ENCODE measurements at regions not wholly inside any gene's neighbourhood (a gene's known extent, or its start where the extent isn't known, plus 50 kb on each side); places are given as distances from the start of the nearest gene placed in this dataset.

- TF ChIP-seq EP300 (IDR thresholded peaks at IDR 0.05; ENCODE audit: borderline replicate concordance in 1 of 2, low read depth in 1 of 2, low read length in 1 of 2) (peak in 1 of 2 experiments; percentile 90; a peak in 2 of 4 replicates), SMC3 (IDR thresholded peaks at IDR 0.05; ENCODE audit: low read depth, low read length) (no peak), NRF1 (IDR thresholded peaks at IDR 0.05; ENCODE audit: low read depth, low read length) (no peak), SIN3A (IDR thresholded peaks at IDR 0.05; ENCODE audit: borderline replicate concordance, low read depth, low read length) (no peak), RAD21 (IDR thresholded peaks at IDR 0.05; ENCODE audit: low read length) (peak; percentile 11; the same call in 1 of the 2 replicates), RCOR1 (IDR thresholded peaks at IDR 0.05; ENCODE audit: low read length) (peak; percentile 96), POLR2AphosphoS5 (IDR thresholded peaks at IDR 0.05; ENCODE audit: low read depth, low read length) (0 out of 2 replicates have a peak, but pooled peaks have one; percentile 21), IRF3 (IDR thresholded peaks at IDR 0.05; ENCODE audit: low read depth, low read length) (no peak), FOSL2 (IDR thresholded peaks at IDR 0.05; ENCODE audit: borderline replicate concordance, low read depth) (no peak)
These were observed 228.4 kb downstream of the CMPK2 start (continued) for GRCh38 chr2:6637330-6637729.

GRCh38 chr2:6639929-6640620 is 225.6 kb downstream of the CMPK2 start:
- Histone ChIP-seq H3K4me3 (ENCODE audit: low read depth in 2 of 2, low read length in 1 of 2) (no peak overlapping the region), H3K36me3 (replicated peaks in 1 of 2; ENCODE audit: control insufficient read depth in 1 of 2, insufficient read depth in 2 of 2, low read length in 1 of 2) (no peaks in the 10 kb centered on the region), H2AFZ (ENCODE audit: low read depth) (no peak overlapping the region), H3K27me3 (ENCODE audit: insufficient read depth) (no peaks in the 10 kb centered on the region), H3K4me1 (ENCODE audit: control insufficient read depth in 1 of 2, insufficient read depth in 2 of 2, low read depth in 1 of 2, low read length in 1 of 2) (peaks cover 0 to 20% of the 10 kb centered on the region in 2 experiments; a peak in 3 of 4 replicates), H3K27ac (ENCODE audit: low read depth in 2 of 2, low read length in 1 of 2) (no peak overlapping the region), H3F3A (replicated peaks; ENCODE audit: insufficient read depth) (no peaks in the 10 kb centered on the region), H3K4me2 (no peak overlapping the region), H3K9me3 (no peaks in the 10 kb centered on the region), H4K20me1 (ENCODE audit: insufficient read depth) (no peaks in the 10 kb centered on the region), H3K9ac (no peak overlapping the region), H3K9me2 (no peaks in the 10 kb centered on the region), H3K79me2 (ENCODE audit: insufficient read depth) (no peaks in the 10 kb centered on the region)
- DNase-seq: no peak
- 37% methylated on average over 3 of the region's 3 CpGs for WGBS (ENCODE audit: low lambda C conversion rate)
- CTCF ChIA-PET: interaction anchor here (0.9 to 1.4 kb wide), 3 partner anchors 9 to 248 kb away, joined by 3 to 7 read pairs (median 3); partner anchors contain the start of gene CMPK2
- POLR2A ChIA-PET: no interaction called here
- TF ChIP-seq GABPA (IDR thresholded peaks at IDR 0.05; ENCODE audit: low read depth) (no peak), RFX5 (IDR thresholded peaks at IDR 0.05; ENCODE audit: low read length) (no peak), ZBTB33 (IDR thresholded peaks at IDR 0.05; ENCODE audit: borderline replicate concordance, low read depth) (no peak), GATA2 (CRISPR knock-in tag; IDR thresholded peaks at IDR 0.05) (no peak), SMC3 (IDR thresholded peaks at IDR 0.05; ENCODE audit: low read depth, low read length) (no peak), TEAD4 (IDR thresholded peaks at IDR 0.05; ENCODE audit: borderline replicate concordance, insufficient read depth) (no peak), NFIC (IDR thresholded peaks at IDR 0.05; ENCODE audit: borderline replicate concordance) (no peak), TCF12 (IDR thresholded peaks at IDR 0.05) (no peak), RCOR1 (IDR thresholded peaks at IDR 0.05; ENCODE audit: low read length) (no peak), YY1 (IDR thresholded peaks at IDR 0.05; ENCODE audit: low read depth) (no peak), NRF1 (IDR thresholded peaks at IDR 0.05; ENCODE audit: low read depth, low read length) (no peak), FOXJ3 (CRISPR knock-in tag; IDR thresholded peaks at IDR 0.05) (no peak), CTCF (IDR thresholded peaks at IDR 0.05) (no peak), EZH2phosphoT487 (IDR thresholded peaks at IDR 0.05; ENCODE audit: borderline replicate concordance, low read depth) (no peak), PBX3 (IDR thresholded peaks at IDR 0.05) (no peak), USF1 (IDR thresholded peaks at IDR 0.05; ENCODE audit: borderline replicate concordance, low read depth) (no peak), RAD21 (IDR thresholded peaks at IDR 0.05; ENCODE audit: low read length) (no peak), FOXM1 (IDR thresholded peaks at IDR 0.05; ENCODE audit: low read depth) (no peak)
- TF ChIP-seq, protein P1, sequence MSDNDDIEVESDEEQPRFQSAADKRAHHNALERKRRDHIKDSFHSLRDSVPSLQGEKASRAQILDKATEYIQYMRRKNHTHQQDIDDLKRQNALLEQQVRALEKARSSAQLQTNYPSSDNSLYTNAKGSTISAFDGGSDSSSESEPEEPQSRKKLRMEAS (IDR thresholded peaks at IDR 0.05; ENCODE audit: low read depth): no peak

Measured in SK-N-SH (cell line).